ENCODE measurements at regions not wholly inside any gene's neighbourhood (a gene's known extent, or its start where the extent isn't known, plus 50 kb on each side); places are given as distances from the start of the nearest gene placed in this dataset.

- H3K4me1 ChIP-seq, result no peaks in the 10 kb centered on the region
- TF ChIP-seq POLR2AphosphoS5 (IDR thresholded peaks at IDR 0.05), result no peak
- peaks cover 0 to 6% of the 10 kb centered on the region in 2 donors for H3K9me3 ChIP-seq
- peaks cover 5% of the 10 kb centered on the region for H3K27me3 ChIP-seq
- intact Hi-C loops (cut with DNase I; ENCODE audit: low total_unique reads), result no loop called here
- in situ Hi-C loops (cut with MboI; ENCODE audit: low pct_ligation_motif_present in 1 of 4, low pct_unique_long_range_greater_than_20kb in 1 of 4, low sequenced_read_pairs in 3 of 4), result no loop called here
- no peaks in the 10 kb centered on the region for H3K36me3 ChIP-seq
- no peak for DNase-seq
- WGBS, 2 donors (ENCODE audit: low coverage in 1 of 2), result 80 to 82% methylated on average over 3 to 4 of the region's 4 CpGs
- H3K4me3 ChIP-seq, result no peak overlapping the region
- H3K27ac ChIP-seq, result no peak overlapping the region
Measured at GRCh38 chr1:90100566-90100965, 105.7 kb downstream of the ZNF326 start.

GRCh38 chr1:90092441-90092840 is 97.5 kb downstream of the ZNF326 start:
- H3K36me3 ChIP-seq, result no peaks in the 10 kb centered on the region
- peaks cover 0 to 9% of the 10 kb centered on the region in 2 donors for H3K9me3 ChIP-seq
- intact Hi-C loops (cut with DNase I; ENCODE audit: low total_unique reads) (no loop called here), in situ Hi-C loops (cut with MboI; ENCODE audit: low pct_ligation_motif_present in 1 of 4, low pct_unique_long_range_greater_than_20kb in 1 of 4, low sequenced_read_pairs in 3 of 4) (no loop called here)
- no peak for DNase-seq
- no peaks in the 10 kb centered on the region for H3K4me1 ChIP-seq
- TF ChIP-seq EP300 (IDR thresholded peaks at IDR 0.05; ENCODE audit: low read depth) (no peak), CTCF (IDR thresholded peaks at IDR 0.05) (no peak), POLR2A (IDR thresholded peaks at IDR 0.05) (no peak), POLR2AphosphoS5 (IDR thresholded peaks at IDR 0.05) (no peak)
- 75 to 77% methylated on average over 2 to 3 of the region's 3 CpGs for WGBS, 2 donors (ENCODE audit: low coverage in 1 of 2)
- no peak overlapping the region for H3K4me3 ChIP-seq
- H3K27ac ChIP-seq, result no peak overlapping the region
- H3K27me3 ChIP-seq, result no peaks in the 10 kb centered on the region

Small RNA genes in the stretch of these regions (small RNA-seq; reads per million reads assigned to genes)
- 0 reads per million in 4 donors for gene RNU6-695P

Data from transverse colon (tissue), 4 donors.